ENCODE measurements at regions not wholly inside any gene's neighbourhood (a gene's known extent, or its start where the extent isn't known, plus 50 kb on each side); places are given as distances from the start of the nearest gene placed in this dataset.

DNA sequence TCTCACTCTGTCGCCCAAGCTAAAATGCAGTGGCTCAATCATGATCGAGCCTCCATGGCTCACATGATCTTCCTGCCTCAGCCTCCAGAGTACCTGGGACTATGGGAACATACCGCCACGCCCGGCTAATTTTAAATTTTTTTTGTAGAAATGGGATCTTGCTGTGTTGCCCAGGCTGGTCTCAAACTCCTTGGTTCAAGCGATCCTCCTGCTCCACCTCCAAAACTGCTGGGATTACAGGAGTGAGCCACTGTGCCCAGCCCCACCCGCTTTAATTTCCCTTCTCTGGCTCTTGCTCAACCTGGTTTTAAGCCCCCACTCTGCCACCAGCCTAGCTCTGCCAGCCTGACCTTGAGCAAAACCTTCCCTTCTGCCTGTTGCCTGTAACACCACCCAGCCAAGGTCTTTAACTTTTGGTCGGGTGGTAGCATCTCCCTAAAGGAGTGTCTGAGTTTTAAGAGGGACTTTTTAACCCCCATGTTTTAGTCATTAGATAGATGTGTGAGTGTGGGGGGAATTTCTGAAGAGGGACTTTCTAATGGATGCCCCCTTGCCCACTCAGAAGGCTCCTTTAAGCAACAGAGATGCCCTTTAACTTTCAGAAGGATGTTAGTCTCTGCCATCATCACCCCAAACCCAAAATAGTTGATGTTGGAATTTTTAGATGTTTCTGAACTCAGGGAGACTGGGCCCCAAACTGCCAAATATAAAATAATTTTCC lies 71.8 kb upstream of the FOXP4 start:
- no peak for ATAC-seq (replicated peaks)
- Mint-ChIP-seq H3K4me3 (no peak overlapping the region), H3K27ac (no peak overlapping the region), H3K4me1 (ENCODE audit: low read depth in 2 of 2) (peaks cover 10% of the 10 kb centered on the region in 2 donors), H3K36me3 (ENCODE audit: insufficient read depth) (peaks cover 7% of the 10 kb centered on the region), H3K27me3 (peaks cover 68 to 92% of the 10 kb centered on the region in 2 donors), H3K9me3 (no peaks in the 10 kb centered on the region)
- no peak for DNase-seq

DNA sequence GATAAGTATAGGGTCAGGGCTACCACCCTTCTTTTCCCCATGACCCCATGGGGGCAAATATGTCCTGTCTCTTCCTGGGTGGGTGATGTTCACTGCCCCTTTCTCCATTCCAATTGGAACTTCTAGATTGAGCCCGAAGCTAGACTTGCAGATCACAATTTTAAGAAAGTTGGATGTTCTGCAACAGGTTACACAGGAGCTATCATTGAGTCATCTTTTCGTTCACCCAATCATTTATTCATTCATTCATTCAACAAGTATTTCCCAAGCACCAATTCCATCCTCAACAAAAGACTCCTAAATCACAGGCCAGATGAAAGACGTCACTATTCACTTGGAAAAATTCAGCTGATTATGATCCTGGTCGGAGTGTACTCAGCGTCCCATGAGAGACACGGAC lies 71.0 kb upstream of the FOXP4 start:
- no peak for ATAC-seq (replicated peaks)
- H3K4me3 Mint-ChIP-seq: no peak overlapping the region

DNA sequence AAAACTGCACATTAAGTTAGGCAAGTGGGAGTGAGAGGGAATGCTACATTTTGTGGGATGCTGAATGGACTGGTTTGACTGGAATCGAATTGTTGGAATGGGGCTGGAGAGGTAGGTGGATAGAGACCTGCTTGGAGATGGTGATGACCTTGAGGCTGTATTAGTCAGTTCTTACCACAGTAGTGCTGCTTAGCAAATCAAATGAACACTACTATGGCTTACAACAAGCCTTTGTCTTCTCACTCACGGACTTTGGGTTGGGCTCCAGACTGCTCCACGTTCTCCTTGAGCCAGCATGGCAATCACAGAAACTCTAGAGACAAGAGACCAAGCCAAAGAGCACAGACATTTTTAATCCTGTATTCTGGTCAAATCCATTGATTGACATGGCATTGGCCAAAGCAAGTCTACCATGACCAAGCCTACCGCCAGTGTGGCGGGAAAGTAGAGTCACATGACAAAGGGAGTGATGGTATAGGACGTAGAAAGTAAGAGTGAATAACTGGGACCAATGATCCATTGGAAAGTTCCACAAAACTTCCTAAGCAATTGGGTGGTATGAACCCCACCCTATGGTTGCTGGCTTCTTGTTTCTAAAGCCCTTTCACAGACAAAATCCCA lies 70.3 kb upstream of the FOXP4 start:
- H3K36me3 Mint-ChIP-seq (ENCODE audit: insufficient read depth): no peaks in the 10 kb centered on the region
- peaks cover 4 to 5% of the 10 kb centered on the region in 2 donors for H3K4me1 Mint-ChIP-seq (ENCODE audit: low read depth in 2 of 2)
- peaks cover 59 to 82% of the 10 kb centered on the region in 2 donors for H3K27me3 Mint-ChIP-seq
- no peak overlapping the region for H3K27ac Mint-ChIP-seq
- ATAC-seq (replicated peaks) (no peak), DNase-seq (no peak)
- H3K4me3 Mint-ChIP-seq: no peak overlapping the region
- no peaks in the 10 kb centered on the region for H3K9me3 Mint-ChIP-seq

More for the DNA sequence above, 71.0 kb upstream of the FOXP4 start:
- H3K27ac Mint-ChIP-seq: no peak overlapping the region
- H3K4me1 Mint-ChIP-seq (ENCODE audit: low read depth in 2 of 2): peaks cover 4 to 5% of the 10 kb centered on the region in 2 donors
- peaks cover 61 to 88% of the 10 kb centered on the region in 2 donors for H3K27me3 Mint-ChIP-seq
- no peaks in the 10 kb centered on the region for H3K9me3 Mint-ChIP-seq
- DNase-seq: no peak
- H3K36me3 Mint-ChIP-seq (ENCODE audit: insufficient read depth): peaks cover under 1% of the 10 kb centered on the region

- no peaks in the 10 kb centered on the region for H3K36me3 Mint-ChIP-seq (ENCODE audit: insufficient read depth)
- no peak overlapping the region for H3K27ac Mint-ChIP-seq
- peaks cover 4 to 5% of the 10 kb centered on the region in 2 donors for H3K4me1 Mint-ChIP-seq (ENCODE audit: low read depth in 2 of 2)
- H3K9me3 Mint-ChIP-seq: no peaks in the 10 kb centered on the region
- DNase-seq: no peak
- no peak for ATAC-seq (replicated peaks)
- peaks cover 54 to 77% of the 10 kb centered on the region in 2 donors for H3K27me3 Mint-ChIP-seq
- H3K4me3 Mint-ChIP-seq: no peak overlapping the region
Observed at GRCh38 chr6:41476401-41476800, 69.8 kb upstream of the FOXP4 start.

DNA sequence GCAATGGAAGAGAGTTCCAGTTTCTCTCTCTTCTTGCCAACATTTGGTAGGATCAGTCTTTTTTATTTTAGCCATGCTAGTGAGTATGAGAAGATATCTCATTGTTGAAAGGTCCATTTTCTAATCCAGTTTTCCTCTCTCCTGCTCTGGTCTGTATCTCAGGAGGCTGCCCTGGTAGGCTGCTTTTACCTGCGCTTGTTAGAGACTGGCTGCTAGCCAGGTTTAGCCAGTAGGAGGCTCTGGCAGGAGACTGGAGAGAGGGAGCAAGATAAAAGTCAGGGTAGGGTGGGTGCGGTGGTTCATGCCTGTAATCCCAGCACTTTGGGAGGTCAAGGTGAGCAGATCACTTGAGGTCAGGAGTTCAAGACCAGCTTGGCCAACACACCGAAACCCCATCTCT lies 68.6 kb upstream of the FOXP4 start:
- Mint-ChIP-seq H3K27me3 (peaks cover 42 to 65% of the 10 kb centered on the region in 2 donors), H3K4me3 (no peak overlapping the region), H3K4me1 (ENCODE audit: low read depth in 2 of 2) (peaks cover 4 to 5% of the 10 kb centered on the region in 2 donors), H3K27ac (no peak overlapping the region), H3K9me3 (no peaks in the 10 kb centered on the region), H3K36me3 (ENCODE audit: insufficient read depth) (no peaks in the 10 kb centered on the region)
- ATAC-seq (replicated peaks) (no peak), DNase-seq (no peak)

DNA sequence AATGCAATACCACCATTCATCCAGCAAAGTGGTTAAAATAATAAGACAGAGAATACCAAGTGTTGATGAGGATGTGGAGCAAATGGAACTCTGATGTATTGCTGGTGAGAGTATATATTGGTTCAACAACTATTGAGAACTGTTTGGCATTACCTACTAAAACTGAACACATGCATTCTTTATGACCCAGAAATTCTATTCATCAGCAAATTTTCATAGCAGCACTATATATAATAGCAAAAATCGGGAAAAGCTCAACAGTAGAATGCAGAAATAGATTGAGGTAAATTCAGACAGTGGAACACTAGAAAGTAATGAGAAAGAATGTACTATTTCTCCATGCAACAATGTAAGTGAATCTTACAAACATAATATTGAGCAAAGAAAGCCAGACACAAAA lies 62.2 kb upstream of the FOXP4 start:
- Mint-ChIP-seq H3K4me1 (ENCODE audit: low read depth in 2 of 2) (no peaks in the 10 kb centered on the region), H3K4me3 (no peak overlapping the region), H3K36me3 (ENCODE audit: insufficient read depth) (no peaks in the 10 kb centered on the region), H3K27ac (no peak overlapping the region), H3K27me3 (peaks cover 10 to 45% of the 10 kb centered on the region in 2 donors), H3K9me3 (no peaks in the 10 kb centered on the region)
- DNase-seq (no peak), ATAC-seq (replicated peaks) (no peak)

DNA sequence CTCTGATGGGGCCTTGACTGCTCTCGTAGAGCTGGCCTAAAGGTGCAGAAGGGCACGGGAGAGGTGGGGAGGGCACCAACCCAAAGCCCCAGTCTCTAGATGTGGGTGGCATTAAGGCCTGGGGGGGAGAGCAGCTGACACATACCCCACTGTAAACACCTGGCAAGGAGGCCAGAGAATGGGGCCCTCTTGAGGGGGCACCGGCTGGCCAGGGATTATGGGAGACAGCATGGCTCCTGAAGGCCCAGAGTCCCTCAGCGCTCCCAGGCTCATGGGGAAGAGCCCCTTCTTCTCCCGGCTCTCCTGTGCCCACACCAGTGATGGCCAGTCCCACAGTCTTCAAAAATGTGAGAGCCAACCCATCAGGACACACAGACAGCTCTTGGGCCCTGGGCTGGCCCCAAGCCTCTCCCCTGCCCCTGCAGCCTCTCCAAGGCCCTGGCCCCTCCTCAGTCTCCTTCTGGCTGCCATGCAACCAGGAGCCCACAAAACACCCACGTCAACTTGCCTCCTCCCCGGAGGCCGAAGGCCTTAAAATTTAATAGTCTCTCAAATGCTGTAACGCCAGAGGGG lies 58.2 kb upstream of the FOXP4 start:
- Mint-ChIP-seq H3K4me1 (ENCODE audit: low read depth in 2 of 2) (no peaks in the 10 kb centered on the region), H3K4me3 (no peak overlapping the region), H3K9me3 (no peaks in the 10 kb centered on the region), H3K36me3 (ENCODE audit: insufficient read depth) (no peaks in the 10 kb centered on the region), H3K27me3 (peaks cover 4 to 66% of the 10 kb centered on the region in 2 donors), H3K27ac (no peak overlapping the region)
- ATAC-seq (replicated peaks): no peak
- no peak for DNase-seq

GRCh38 chr6:41488433-41489119 lies 57.6 kb upstream of the FOXP4 start:
- H3K4me3 Mint-ChIP-seq: no peak overlapping the region
- no peak overlapping the region for H3K27ac Mint-ChIP-seq
- no peak for ATAC-seq (replicated peaks)

DNA sequence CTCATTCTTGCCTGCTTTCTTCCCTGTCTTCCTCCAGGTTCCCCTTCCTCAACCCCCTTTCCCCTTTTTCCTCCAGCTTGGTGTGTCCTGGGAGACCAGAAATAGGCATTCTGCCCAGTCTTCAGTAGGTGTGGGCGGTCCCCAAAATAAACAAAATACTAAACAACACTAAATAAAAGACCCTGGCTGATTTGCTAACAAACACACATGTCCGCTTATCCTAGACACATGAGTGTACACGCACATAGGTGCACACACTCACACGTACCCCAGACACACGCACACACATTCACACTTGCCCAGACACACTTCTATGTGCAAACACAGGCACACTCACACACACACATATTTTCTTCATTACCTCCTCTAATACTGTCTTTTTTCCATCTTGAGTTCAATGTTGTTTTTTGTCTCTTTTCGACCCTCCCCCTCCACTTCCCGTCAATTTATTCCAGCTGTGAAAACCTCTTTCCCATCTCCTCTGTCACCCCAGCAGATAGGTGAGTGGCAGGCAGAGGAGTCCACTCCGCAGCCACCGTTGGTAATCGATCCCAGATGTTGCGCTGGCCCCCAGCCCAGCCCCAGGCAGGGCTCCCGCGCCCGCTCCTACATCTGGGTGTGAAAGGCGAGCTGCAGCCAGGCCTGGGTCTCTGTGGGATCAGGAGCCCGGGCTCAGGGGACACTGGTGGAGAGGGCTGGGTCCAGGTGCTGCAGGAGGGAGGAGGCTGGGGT lies 56.9 kb upstream of the FOXP4 start:
- ATAC-seq (replicated peaks) (no peak), DNase-seq (no peak)
- no peaks in the 10 kb centered on the region for H3K9me3 Mint-ChIP-seq
- peaks cover 4 to 65% of the 10 kb centered on the region in 2 donors for H3K27me3 Mint-ChIP-seq
- H3K27ac Mint-ChIP-seq: no peak overlapping the region
- no peaks in the 10 kb centered on the region for H3K4me1 Mint-ChIP-seq (ENCODE audit: low read depth in 2 of 2)
- H3K4me3 Mint-ChIP-seq: no peak overlapping the region
- no peaks in the 10 kb centered on the region for H3K36me3 Mint-ChIP-seq (ENCODE audit: insufficient read depth)

More at GRCh38 chr6:41488433-41489119, 57.6 kb upstream of the FOXP4 start:
- no peak for DNase-seq
- Mint-ChIP-seq H3K36me3 (ENCODE audit: insufficient read depth) (no peaks in the 10 kb centered on the region), H3K27me3 (peaks cover 4 to 65% of the 10 kb centered on the region in 2 donors), H3K9me3 (no peaks in the 10 kb centered on the region), H3K4me1 (ENCODE audit: low read depth in 2 of 2) (no peaks in the 10 kb centered on the region)

- Mint-ChIP-seq H3K36me3 (ENCODE audit: insufficient read depth) (no peaks in the 10 kb centered on the region), H3K9me3 (no peaks in the 10 kb centered on the region), H3K27me3 (peaks cover 0 to 59% of the 10 kb centered on the region in 2 donors), H3K4me3 (no peak overlapping the region), H3K4me1 (ENCODE audit: low read depth in 2 of 2) (no peaks in the 10 kb centered on the region), H3K27ac (peak overlapping the region in 1 of 2 donors; percentile 62)
- no peak for DNase-seq
- ATAC-seq (replicated peaks): no peak
Observed at GRCh38 chr6:41492261-41492891, 53.8 kb upstream of the FOXP4 start.

DNA sequence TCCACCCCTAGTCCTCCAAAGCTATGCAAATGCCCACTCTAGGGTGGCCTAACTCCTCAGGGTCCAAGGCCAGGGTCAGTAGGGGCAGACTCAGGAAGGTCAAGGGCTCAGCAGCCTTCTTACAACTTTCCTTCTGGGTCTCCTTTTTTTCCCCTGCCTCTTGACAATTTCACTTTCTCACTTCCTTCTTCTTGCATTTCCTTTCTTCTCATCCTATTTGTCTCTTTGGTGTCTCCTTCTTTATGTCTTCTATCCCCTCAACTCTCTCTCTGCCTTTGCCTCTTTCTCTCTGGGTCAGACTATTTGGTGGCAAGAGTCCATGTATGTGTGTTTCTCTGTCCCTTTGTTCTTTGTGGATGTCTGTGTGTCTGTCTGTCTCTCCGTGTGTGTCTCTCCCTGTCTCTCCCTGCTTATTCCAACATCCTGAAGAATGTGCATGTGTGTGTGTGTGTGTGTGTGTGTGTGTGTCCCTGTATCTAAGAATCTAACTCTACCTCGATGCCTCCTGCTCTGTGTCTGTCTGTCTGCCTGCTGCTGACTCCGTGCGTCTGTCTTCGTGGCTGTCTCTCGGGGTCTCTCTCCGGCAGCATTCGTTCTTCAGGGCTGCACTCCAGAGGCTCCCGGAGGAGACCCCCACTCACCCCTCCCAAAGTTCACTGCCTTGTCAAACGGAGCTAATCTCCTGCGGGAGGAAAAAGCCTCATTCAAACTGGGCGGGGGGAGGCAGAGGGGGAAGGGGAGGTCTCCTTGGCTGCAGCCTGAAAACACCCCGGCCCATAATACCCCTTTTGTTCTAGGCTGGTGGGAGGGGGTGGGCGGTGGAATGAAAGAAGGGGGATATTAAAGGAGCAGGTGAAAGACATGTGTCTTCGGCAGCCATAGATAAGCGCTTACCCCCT lies 51.7 kb upstream of the FOXP4 start:
- ATAC-seq (replicated peaks) (no peak), DNase-seq (no peak)
- H3K9me3 Mint-ChIP-seq: no peaks in the 10 kb centered on the region
- peaks cover 0 to 6% of the 10 kb centered on the region in 2 donors for H3K4me1 Mint-ChIP-seq (ENCODE audit: low read depth in 2 of 2)
- no peaks in the 10 kb centered on the region for H3K36me3 Mint-ChIP-seq (ENCODE audit: insufficient read depth)
- H3K4me3 Mint-ChIP-seq: no peak overlapping the region
- no peak overlapping the region for H3K27ac Mint-ChIP-seq
- H3K27me3 Mint-ChIP-seq: peaks cover 0 to 63% of the 10 kb centered on the region in 2 donors
